ENCODE measurements at regions not wholly inside any gene's neighbourhood (a gene's known extent, or its start where the extent isn't known, plus 50 kb on each side); places are given as distances from the start of the nearest gene placed in this dataset.

GRCh38 chr20:56069016-56069415 is 63.7 kb upstream of the CBLN4 start:
- TF ChIP-seq CTCF (IDR thresholded peaks at IDR 0.05; ENCODE audit: borderline replicate concordance, extremely low read depth, low read length, poor library complexity, severe bottlenecking) (no peak), EZH2 (IDR thresholded peaks at IDR 0.05; ENCODE audit: borderline replicate concordance, low read depth, low read length, severe bottlenecking) (no peak)

Data from DND-41 (cell line).